ENCODE measurements at regions not wholly inside any gene's neighbourhood (a gene's known extent, or its start where the extent isn't known, plus 50 kb on each side); places are given as distances from the start of the nearest gene placed in this dataset.
A peak's percentile ranks its signal among the peaks of the same experiment; 100 is the strongest.

GRCh38 chr5:52655163-52655562, 132.6 kb upstream of the ITGA1 start:
- TF ChIP-seq NFIC (IDR thresholded peaks at IDR 0.05): no peak
- TF ChIP-seq CREB1 (IDR thresholded peaks at IDR 0.05; ENCODE audit: low read depth): no peak
- no peak for TF ChIP-seq REST (IDR thresholded peaks at IDR 0.05; ENCODE audit: low read depth)
- no peak for TF ChIP-seq YY1 (IDR thresholded peaks at IDR 0.05; ENCODE audit: low read depth)
- TF ChIP-seq RAD21 (IDR thresholded peaks at IDR 0.05; ENCODE audit: low read depth): no peak
- no peak for TF ChIP-seq TAF1 (IDR thresholded peaks at IDR 0.05; ENCODE audit: low read depth)
- TF ChIP-seq, protein P1, sequence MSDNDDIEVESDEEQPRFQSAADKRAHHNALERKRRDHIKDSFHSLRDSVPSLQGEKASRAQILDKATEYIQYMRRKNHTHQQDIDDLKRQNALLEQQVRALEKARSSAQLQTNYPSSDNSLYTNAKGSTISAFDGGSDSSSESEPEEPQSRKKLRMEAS (IDR thresholded peaks at IDR 0.05): no peak
- TF ChIP-seq CEBPB (IDR thresholded peaks at IDR 0.05): no peak
- no peak for TF ChIP-seq EGR1 (IDR thresholded peaks at IDR 0.05)
- no peak for TF ChIP-seq ZBTB7A (IDR thresholded peaks at IDR 0.05; ENCODE audit: low read depth)
- TF ChIP-seq TCF12 (IDR thresholded peaks at IDR 0.05; ENCODE audit: low read depth): no peak
- TF ChIP-seq EP300 (IDR thresholded peaks at IDR 0.05; ENCODE audit: borderline replicate concordance): no peak
- TF ChIP-seq, protein P2, sequence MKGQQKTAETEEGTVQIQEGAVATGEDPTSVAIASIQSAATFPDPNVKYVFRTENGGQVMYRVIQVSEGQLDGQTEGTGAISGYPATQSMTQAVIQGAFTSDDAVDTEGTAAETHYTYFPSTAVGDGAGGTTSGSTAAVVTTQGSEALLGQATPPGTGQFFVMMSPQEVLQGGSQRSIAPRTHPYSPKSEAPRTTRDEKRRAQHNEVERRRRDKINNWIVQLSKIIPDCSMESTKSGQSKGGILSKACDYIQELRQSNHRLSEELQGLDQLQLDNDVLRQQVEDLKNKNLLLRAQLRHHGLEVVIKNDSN (IDR thresholded peaks at IDR 0.05): no peak
- TF ChIP-seq FOXM1 (IDR thresholded peaks at IDR 0.05; ENCODE audit: borderline replicate concordance, low read depth): no peak

DNA sequence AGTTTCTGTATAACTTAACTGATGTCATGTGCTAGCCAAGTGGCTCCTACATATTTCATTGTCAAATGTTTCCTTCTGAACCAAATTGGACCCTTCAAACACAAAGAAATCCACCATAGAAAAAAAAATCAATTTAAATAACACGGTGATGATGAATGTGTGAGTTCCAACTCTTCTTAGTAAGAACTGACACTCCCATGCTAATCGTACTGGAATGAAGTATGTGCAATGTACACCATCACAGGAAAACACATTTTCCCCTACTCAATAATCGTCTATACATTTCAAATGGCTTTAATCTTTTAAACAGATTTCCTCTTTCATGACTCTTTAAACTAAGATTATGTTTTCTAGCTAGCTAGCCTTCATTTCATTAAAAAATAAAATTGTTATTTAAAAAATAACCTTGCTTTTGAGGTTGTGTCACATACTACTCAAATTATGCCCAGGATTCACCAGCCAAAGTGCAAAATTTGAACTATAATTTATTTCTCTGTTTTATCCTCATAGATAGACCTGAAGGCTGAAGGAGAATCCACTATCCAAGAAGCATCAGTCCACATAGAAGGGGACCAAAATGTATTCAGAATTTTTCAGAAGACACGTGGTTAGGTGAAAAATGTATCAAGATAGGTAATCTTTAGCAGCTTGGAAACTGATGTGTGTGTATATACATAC, 131.0 kb upstream of the ITGA1 start:
- TF ChIP-seq CREB1 (IDR thresholded peaks at IDR 0.05; ENCODE audit: low read depth) (no peak), CEBPB (IDR thresholded peaks at IDR 0.05) (no peak), ZBTB7A (IDR thresholded peaks at IDR 0.05; ENCODE audit: low read depth) (no peak), RAD21 (IDR thresholded peaks at IDR 0.05; ENCODE audit: low read depth) (no peak), EGR1 (IDR thresholded peaks at IDR 0.05) (no peak), FOXM1 (IDR thresholded peaks at IDR 0.05; ENCODE audit: borderline replicate concordance, low read depth) (no peak), TEAD4 (IDR thresholded peaks at IDR 0.05) (no peak)
- TF ChIP-seq, protein P1 (IDR thresholded peaks at IDR 0.05): no peak

DNA sequence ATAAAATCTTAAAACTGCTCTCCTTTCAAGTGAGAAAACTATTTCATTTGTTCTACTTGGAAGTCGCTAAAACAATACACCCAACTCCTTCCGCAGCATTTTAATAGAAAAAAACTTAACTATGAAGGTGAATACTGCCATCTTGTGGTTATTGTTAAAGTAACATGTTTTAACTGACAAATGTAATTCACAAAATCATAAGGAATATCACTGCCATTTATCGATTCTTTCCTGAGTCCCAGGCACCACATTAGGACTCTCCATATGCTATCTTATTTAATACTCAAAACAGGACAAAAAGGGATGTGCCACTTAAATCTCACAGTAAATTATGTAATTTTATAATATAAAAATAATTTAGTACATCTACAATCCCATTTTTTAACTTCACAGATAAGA, 130.5 kb upstream of the ITGA1 start:
- TF ChIP-seq, protein P2 (IDR thresholded peaks at IDR 0.05): no peak
- TF ChIP-seq RAD21 (IDR thresholded peaks at IDR 0.05; ENCODE audit: low read depth): peak; percentile 62
- TF ChIP-seq CREB1 (IDR thresholded peaks at IDR 0.05; ENCODE audit: low read depth): no peak

- TF ChIP-seq ZBTB7A (IDR thresholded peaks at IDR 0.05; ENCODE audit: low read depth): no peak
- no peak for TF ChIP-seq NFIC (IDR thresholded peaks at IDR 0.05)
- TF ChIP-seq EGR1 (IDR thresholded peaks at IDR 0.05): no peak
- no peak for TF ChIP-seq TEAD4 (IDR thresholded peaks at IDR 0.05)
- TF ChIP-seq CEBPB (IDR thresholded peaks at IDR 0.05): no peak
- TF ChIP-seq RAD21 (IDR thresholded peaks at IDR 0.05; ENCODE audit: low read depth): no peak
- TF ChIP-seq TAF1 (IDR thresholded peaks at IDR 0.05; ENCODE audit: low read depth): no peak
- TF ChIP-seq YY1 (IDR thresholded peaks at IDR 0.05; ENCODE audit: low read depth): no peak
- no peak for TF ChIP-seq CREB1 (IDR thresholded peaks at IDR 0.05; ENCODE audit: low read depth)
- TF ChIP-seq REST (IDR thresholded peaks at IDR 0.05; ENCODE audit: low read depth): no peak
- no peak for TF ChIP-seq FOXM1 (IDR thresholded peaks at IDR 0.05; ENCODE audit: borderline replicate concordance, low read depth)
- TF ChIP-seq, protein P1 (IDR thresholded peaks at IDR 0.05): no peak
- TF ChIP-seq, protein P2 (IDR thresholded peaks at IDR 0.05): no peak
- TF ChIP-seq TCF12 (IDR thresholded peaks at IDR 0.05; ENCODE audit: low read depth): no peak
- no peak for TF ChIP-seq EP300 (IDR thresholded peaks at IDR 0.05; ENCODE audit: borderline replicate concordance)
These were observed 129.5 kb upstream of the ITGA1 start for GRCh38 chr5:52658246-52658645.

DNA sequence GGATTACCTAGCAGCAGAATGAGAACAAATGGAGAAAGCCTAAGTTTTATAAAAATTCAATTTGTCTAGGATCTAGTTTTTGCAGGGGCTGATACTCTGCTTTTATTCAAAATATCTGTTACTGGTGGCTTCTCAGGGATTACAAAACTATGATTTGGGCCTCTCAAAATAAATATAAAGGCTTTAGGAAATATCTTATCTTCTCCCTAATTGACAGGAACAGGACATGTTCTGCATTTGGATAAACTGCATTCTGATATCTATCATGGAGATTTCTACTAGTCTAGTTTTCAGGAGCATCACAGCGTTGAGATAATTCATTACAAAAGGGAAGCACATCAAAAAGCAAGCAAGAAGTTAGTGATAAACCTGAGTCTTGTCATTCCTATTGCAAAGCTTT, 127.1 kb upstream of the ITGA1 start:
- TF ChIP-seq RAD21 (IDR thresholded peaks at IDR 0.05; ENCODE audit: low read depth): no peak
- no peak for TF ChIP-seq EGR1 (IDR thresholded peaks at IDR 0.05)
- TF ChIP-seq, protein P2 (IDR thresholded peaks at IDR 0.05): no peak
- no peak for TF ChIP-seq CREB1 (IDR thresholded peaks at IDR 0.05; ENCODE audit: low read depth)
- no peak for TF ChIP-seq TAF1 (IDR thresholded peaks at IDR 0.05; ENCODE audit: low read depth)
- TF ChIP-seq REST (IDR thresholded peaks at IDR 0.05; ENCODE audit: low read depth): no peak
- no peak for TF ChIP-seq CEBPB (IDR thresholded peaks at IDR 0.05)
- TF ChIP-seq, protein P1 (IDR thresholded peaks at IDR 0.05): no peak
- no peak for TF ChIP-seq ZBTB7A (IDR thresholded peaks at IDR 0.05; ENCODE audit: low read depth)
- no peak for TF ChIP-seq EP300 (IDR thresholded peaks at IDR 0.05; ENCODE audit: borderline replicate concordance)
- TF ChIP-seq NFIC (IDR thresholded peaks at IDR 0.05): no peak
- no peak for TF ChIP-seq TCF12 (IDR thresholded peaks at IDR 0.05; ENCODE audit: low read depth)
- no peak for TF ChIP-seq YY1 (IDR thresholded peaks at IDR 0.05; ENCODE audit: low read depth)
- no peak for TF ChIP-seq TEAD4 (IDR thresholded peaks at IDR 0.05)
- TF ChIP-seq FOXM1 (IDR thresholded peaks at IDR 0.05; ENCODE audit: borderline replicate concordance, low read depth): no peak

Data from Ishikawa (cell line).